ENCODE measurements at regions not wholly inside any gene's neighbourhood (a gene's known extent, or its start where the extent isn't known, plus 50 kb on each side); places are given as distances from the start of the nearest gene placed in this dataset.

DNA sequence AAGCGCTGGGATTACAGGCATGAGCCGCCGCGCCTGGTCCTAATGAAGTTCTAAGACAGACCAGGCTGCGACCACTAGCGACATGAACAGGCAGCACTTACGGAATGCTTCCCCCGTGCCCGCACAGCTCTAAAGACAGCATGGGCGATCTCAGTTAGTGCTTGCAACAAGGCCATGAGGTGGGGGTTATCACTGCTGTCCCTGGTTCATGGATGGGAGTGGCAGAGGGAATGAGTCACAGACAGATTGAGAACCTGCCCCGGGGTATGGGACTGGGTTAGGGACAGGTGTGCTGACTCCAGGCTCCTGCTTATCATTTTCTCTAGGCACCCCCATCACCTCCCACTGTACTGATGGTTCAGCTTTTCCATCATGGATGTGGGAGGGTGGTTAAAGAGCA lies 160.9 kb downstream of the VRK1 start:
- TF ChIP-seq, protein P1, sequence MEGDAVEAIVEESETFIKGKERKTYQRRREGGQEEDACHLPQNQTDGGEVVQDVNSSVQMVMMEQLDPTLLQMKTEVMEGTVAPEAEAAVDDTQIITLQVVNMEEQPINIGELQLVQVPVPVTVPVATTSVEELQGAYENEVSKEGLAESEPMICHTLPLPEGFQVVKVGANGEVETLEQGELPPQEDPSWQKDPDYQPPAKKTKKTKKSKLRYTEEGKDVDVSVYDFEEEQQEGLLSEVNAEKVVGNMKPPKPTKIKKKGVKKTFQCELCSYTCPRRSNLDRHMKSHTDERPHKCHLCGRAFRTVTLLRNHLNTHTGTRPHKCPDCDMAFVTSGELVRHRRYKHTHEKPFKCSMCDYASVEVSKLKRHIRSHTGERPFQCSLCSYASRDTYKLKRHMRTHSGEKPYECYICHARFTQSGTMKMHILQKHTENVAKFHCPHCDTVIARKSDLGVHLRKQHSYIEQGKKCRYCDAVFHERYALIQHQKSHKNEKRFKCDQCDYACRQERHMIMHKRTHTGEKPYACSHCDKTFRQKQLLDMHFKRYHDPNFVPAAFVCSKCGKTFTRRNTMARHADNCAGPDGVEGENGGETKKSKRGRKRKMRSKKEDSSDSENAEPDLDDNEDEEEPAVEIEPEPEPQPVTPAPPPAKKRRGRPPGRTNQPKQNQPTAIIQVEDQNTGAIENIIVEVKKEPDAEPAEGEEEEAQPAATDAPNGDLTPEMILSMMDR (IDR thresholded peaks at IDR 0.05; ENCODE audit: extremely low read depth in 1 of 2, insufficient read depth in 1 of 2, low read depth in 1 of 2, low read length in 2 of 2): no peak
- TF ChIP-seq, protein P2, sequence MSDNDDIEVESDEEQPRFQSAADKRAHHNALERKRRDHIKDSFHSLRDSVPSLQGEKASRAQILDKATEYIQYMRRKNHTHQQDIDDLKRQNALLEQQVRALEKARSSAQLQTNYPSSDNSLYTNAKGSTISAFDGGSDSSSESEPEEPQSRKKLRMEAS (IDR thresholded peaks at IDR 0.05; ENCODE audit: insufficient read depth, insufficient read length): no peak
- TF ChIP-seq POLR2A (IDR thresholded peaks at IDR 0.05; ENCODE audit: low read depth, low read length): no peak
